AG04450 (cell line): ENCODE measurements at regions not wholly inside any gene's neighbourhood (a gene's known extent, or its start where the extent isn't known, plus 50 kb on each side); places are given as distances from the start of the nearest gene placed in this dataset.

ENCODE experiments used
- CTCF ChIA-PET: fragments of 300-600, 350-600 bp; formaldehyde crosslinking; extraction: SDS; loops from one replicate; lab custom pipeline; 2022; ENCODE audit warnings: antibody characterized with exemption, inconsistent platforms; lab: Charles Lee
- POLR2A ChIA-PET: fragments of 350-600 bp; formaldehyde crosslinking; extraction: SDS; loops from one replicate; lab custom pipeline; 2021; ENCODE audit warnings: antibody characterized with exemption, inconsistent platforms; lab: Yijun Ruan, JAX
- DNase-seq: peaks from one replicate; pipeline ENCODE4 v3.0.0-alpha.2; 2011; ENCODE audit warnings: low read depth, low spot score
- H3K27ac ChIP-seq: one replicate; pipeline ENCODE4 v1.5.1; 2012; ENCODE audit warnings: low read depth, low read length, control low read depth
- H3K27me3 ChIP-seq: one replicate; pipeline ENCODE4 v1.6.0; 2012; ENCODE audit warnings: low read length; ENCODE audit not compliant: control insufficient read depth, insufficient read depth
- H3K4me3 ChIP-seq: 2 replicates; pipeline ENCODE4 v1.5.1; 2011; ENCODE audit warnings: mild to moderate bottlenecking, low read depth, low read length, control low read depth
- H3K9me3 ChIP-seq: 2 replicates; pipeline ENCODE4 v1.5.1; 2012; ENCODE audit warnings: low read length; ENCODE audit not compliant: control insufficient read depth, insufficient read depth
- CTCF ChIP-seq: IDR thresholded peaks from 2 replicates; pipeline ENCODE4 v1.5.1; 2011; ENCODE audit warnings: low read depth, low read length, control low read depth, inconsistent platforms

- ChIA-PET CTCF (no interaction called here), POLR2A (no interaction called here)
- H3K9me3 ChIP-seq: no peaks in the 10 kb centered on the region
- no peak overlapping the region for H3K27ac ChIP-seq
- no peak overlapping the region for H3K4me3 ChIP-seq
- H3K27me3 ChIP-seq: no peaks in the 10 kb centered on the region
- DNase-seq: no peak
- no peak for TF ChIP-seq CTCF
These were observed 109.5 kb upstream of the PIK3C3 start for GRCh38 chr18:41845563-41845962.

- no peaks in the 10 kb centered on the region for H3K27me3 ChIP-seq
- DNase-seq: no peak
- TF ChIP-seq CTCF: no peak
- POLR2A ChIA-PET: no interaction called here
- no peak overlapping the region for H3K4me3 ChIP-seq
- H3K9me3 ChIP-seq: no peaks in the 10 kb centered on the region
- CTCF ChIA-PET: no interaction called here
- no peak overlapping the region for H3K27ac ChIP-seq
These were observed 112.1 kb upstream of the PIK3C3 start for GRCh38 chr18:41842886-41843285.

- DNase-seq: no peak
- no peaks in the 10 kb centered on the region for H3K9me3 ChIP-seq
- H3K27ac ChIP-seq: no peak overlapping the region
- no peak overlapping the region for H3K4me3 ChIP-seq
- TF ChIP-seq CTCF: no peak
- H3K27me3 ChIP-seq: peaks cover 2% of the 10 kb centered on the region
- ChIA-PET CTCF (no interaction called here), POLR2A (no interaction called here)
These were observed 125.2 kb upstream of the PIK3C3 start for GRCh38 chr18:41829647-41830516.

- H3K27ac ChIP-seq: no peak overlapping the region
- TF ChIP-seq CTCF: no peak
- ChIA-PET POLR2A (no interaction called here), CTCF (no interaction called here)
- no peak for DNase-seq
- peaks cover 2% of the 10 kb centered on the region for H3K27me3 ChIP-seq
- H3K9me3 ChIP-seq: no peaks in the 10 kb centered on the region
- no peak overlapping the region for H3K4me3 ChIP-seq
These were observed 126.9 kb upstream of the PIK3C3 start for GRCh38 chr18:41828137-41828536.

- no peak overlapping the region for H3K27ac ChIP-seq
- ChIA-PET POLR2A (no interaction called here), CTCF (no interaction called here)
- no peak for TF ChIP-seq CTCF
- no peaks in the 10 kb centered on the region for H3K9me3 ChIP-seq
- no peak for DNase-seq
- H3K4me3 ChIP-seq: no peak overlapping the region
- no peaks in the 10 kb centered on the region for H3K27me3 ChIP-seq
These were observed 134.2 kb upstream of the PIK3C3 start for GRCh38 chr18:41820784-41821183.
